Natural killer cell (primary cell): ENCODE measurements at regions not wholly inside any gene's neighbourhood (a gene's known extent, or its start where the extent isn't known, plus 50 kb on each side); places are given as distances from the start of the nearest gene placed in this dataset.

ENCODE experiments used
- ATAC-seq, 3 donors: fragments of 150-1000 bp in 2 of 3; fragments of 200-7000 bp in 1 of 3; cut with Tn5 transposase; 1 replicate in 1 of 3; 2 replicates in 2 of 3; pipeline ENCODE4 v1.10.0; 2021; ENCODE audit warnings: mild to moderate bottlenecking in 2 of 3, moderate library complexity in 2 of 3
- DNase-seq, 2 donors: peaks; one replicate each; pipeline versions ENCODE4 v3.0.0 to v3.0.0-alpha.2; 2013 to 2021; ENCODE audit warnings: mixed read lengths in 1 of 2
- H3K27ac ChIP-seq: one replicate; pipeline ENCODE4 v1.5.1; 2013; ENCODE audit warnings: mild to moderate bottlenecking, low read length
- H3K27me3 ChIP-seq: one replicate; pipeline ENCODE4 v1.6.1; 2013; ENCODE audit warnings: low read length; ENCODE audit not compliant: control insufficient read depth, insufficient read depth
- H3K36me3 ChIP-seq: one replicate; pipeline ENCODE4 v1.6.1; 2013; ENCODE audit warnings: low read length; ENCODE audit not compliant: control insufficient read depth, insufficient read depth
- H3K4me1 ChIP-seq: one replicate; pipeline ENCODE4 v1.6.1; 2013; ENCODE audit warnings: low read length; ENCODE audit not compliant: control insufficient read depth, insufficient read depth
- H3K4me3 ChIP-seq: one replicate; pipeline ENCODE4 v1.5.1; 2013; ENCODE audit warnings: low read length
- H3K9me3 ChIP-seq: one replicate; pipeline ENCODE4 v1.6.1; 2013; ENCODE audit warnings: low read length; ENCODE audit not compliant: control insufficient read depth, insufficient read depth
- H3K27ac Mint-ChIP-seq, 2 donors: one replicate each; pipeline ENCODE4 v1.8.0; 2022; ENCODE audit warnings: mild to moderate bottlenecking in 2 of 2, mixed read lengths in 2 of 2, moderate library complexity in 1 of 2
- H3K27me3 Mint-ChIP-seq, 2 donors: one replicate each; pipeline ENCODE4 v1.8.0; 2022; ENCODE audit warnings: low read depth in 2 of 2, mixed read lengths in 2 of 2
- H3K36me3 Mint-ChIP-seq: one replicate; pipeline ENCODE4 v1.8.0; 2022; ENCODE audit warnings: mixed read lengths
- H3K4me1 Mint-ChIP-seq, 2 donors: one replicate each; pipeline ENCODE4 v1.8.0; 2022; ENCODE audit warnings: mixed read lengths in 2 of 2
- H3K4me3 Mint-ChIP-seq: one replicate; pipeline ENCODE4 v1.8.0; 2022; ENCODE audit warnings: mild to moderate bottlenecking, moderate library complexity, mixed read lengths
- H3K9me3 Mint-ChIP-seq, 2 donors: one replicate each; pipeline ENCODE4 v1.8.0; 2022; ENCODE audit warnings: mixed read lengths in 2 of 2
- CTCF ChIP-seq: fragments of 200-600 bp; IDR thresholded peaks from one replicate; pipeline ENCODE4 v1.8.0; 2022; ENCODE audit warnings: antibody characterized with exemption
- WGBS: methylation state at CpG from one replicate; pipeline ENCODE4 v1.1.7; 2013; ENCODE audit warnings: missing lambda C conversion rate; ENCODE audit not compliant: insufficient coverage; 5-methylcytosine and 5-hydroxymethylcytosine counted together
- intact Hi-C: fragments of 100-400 bp; cut with micrococcal nuclease; formaldehyde crosslinking; loops from one replicate; pipeline ENCODE4 v1.14.2; 2022

GRCh38 chr5:44932922-44933585 is 124.3 kb downstream of the MRPS30 start:
- ATAC-seq (no peak), DNase-seq (no peak)
- H3K27ac ChIP-seq = no peak overlapping the region
- intact Hi-C loops = no loop called here
- no peaks in the 10 kb centered on the region for H3K36me3 ChIP-seq
- no peak for TF ChIP-seq CTCF
- H3K4me3 ChIP-seq = no peak overlapping the region
- Mint-ChIP-seq H3K9me3 (peaks cover 12 to 15% of the 10 kb centered on the region in 2 donors), H3K36me3 (no peaks in the 10 kb centered on the region), H3K4me3 (no peak overlapping the region), H3K27ac (no peak overlapping the region), H3K27me3 (no peaks in the 10 kb centered on the region), H3K4me1 (no peaks in the 10 kb centered on the region)
- no peaks in the 10 kb centered on the region for H3K9me3 ChIP-seq
- no peaks in the 10 kb centered on the region for H3K27me3 ChIP-seq
- H3K4me1 ChIP-seq = no peaks in the 10 kb centered on the region
- WGBS = 77% methylated on average over 1 of the region's 3 CpGs

DNA sequence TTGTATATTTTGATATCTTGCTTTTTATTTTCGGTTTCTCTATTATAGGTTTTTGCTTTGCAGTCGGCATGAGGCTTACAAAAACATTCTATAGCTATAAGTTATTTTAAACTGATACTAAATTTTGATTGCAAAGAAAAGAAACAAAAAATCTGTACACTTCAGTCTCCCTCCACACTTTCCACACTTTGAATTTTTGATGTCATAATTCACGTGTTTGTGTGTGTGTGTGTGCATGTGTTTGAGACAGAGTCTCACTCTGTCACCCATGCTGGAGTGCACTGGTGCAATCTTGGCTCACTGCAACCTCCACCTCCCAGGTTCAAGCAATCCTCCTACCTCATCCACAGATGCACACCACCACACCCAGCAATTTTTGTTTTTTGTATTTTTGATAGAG is 124.9 kb downstream of the MRPS30 start:
- no peaks in the 10 kb centered on the region for H3K9me3 ChIP-seq
- no peak for ATAC-seq
- intact Hi-C loops = no loop called here
- peaks cover 12 to 15% of the 10 kb centered on the region in 2 donors for H3K9me3 Mint-ChIP-seq
- H3K4me1 Mint-ChIP-seq = no peaks in the 10 kb centered on the region
- DNase-seq = no peak
- no peaks in the 10 kb centered on the region for H3K27me3 ChIP-seq
- H3K4me3 Mint-ChIP-seq = no peak overlapping the region
- no peak overlapping the region for H3K27ac Mint-ChIP-seq
- no peaks in the 10 kb centered on the region for H3K36me3 ChIP-seq
- no peak overlapping the region for H3K4me3 ChIP-seq
- no peaks in the 10 kb centered on the region for H3K36me3 Mint-ChIP-seq
- no peaks in the 10 kb centered on the region for H3K4me1 ChIP-seq
- H3K27me3 Mint-ChIP-seq = no peaks in the 10 kb centered on the region
- no peak overlapping the region for H3K27ac ChIP-seq
- TF ChIP-seq CTCF = no peak
- WGBS = no CpG with 5 or more reads among the region's 3 CpGs

DNA sequence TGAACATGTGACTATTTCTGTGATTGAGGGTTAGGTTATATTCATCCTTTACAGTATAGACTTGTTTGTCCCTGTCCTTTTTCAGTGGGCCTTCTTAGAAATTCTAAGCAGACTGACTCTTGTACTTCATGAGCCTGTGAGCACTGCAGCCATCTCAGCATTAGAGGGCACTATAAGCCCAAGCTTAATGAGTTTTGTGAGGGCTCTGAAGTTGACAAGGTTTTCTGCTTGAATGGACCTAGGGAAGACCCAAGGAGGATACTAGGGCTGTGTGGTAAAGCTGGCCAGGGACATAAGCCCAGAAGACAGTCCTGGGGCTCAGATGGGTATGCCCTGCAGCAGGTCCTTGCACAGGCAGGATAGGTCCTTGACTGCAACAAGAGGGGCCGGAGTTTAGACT is 126.5 kb downstream of the MRPS30 start:
- Histone ChIP-seq H3K27me3 (no peaks in the 10 kb centered on the region), H3K9me3 (no peaks in the 10 kb centered on the region), H3K27ac (no peak overlapping the region), H3K36me3 (no peaks in the 10 kb centered on the region), H3K4me3 (no peak overlapping the region), H3K4me1 (no peaks in the 10 kb centered on the region)
- no peak for TF ChIP-seq CTCF
- no peak overlapping the region for H3K27ac Mint-ChIP-seq
- no peaks in the 10 kb centered on the region for H3K4me1 Mint-ChIP-seq
- intact Hi-C loops = no loop called here
- no peak for ATAC-seq
- no peak overlapping the region for H3K4me3 Mint-ChIP-seq
- WGBS = 100% methylated on average over 1 of the region's 1 CpG
- peaks cover 12 to 15% of the 10 kb centered on the region in 2 donors for H3K9me3 Mint-ChIP-seq
- DNase-seq = no peak
- H3K27me3 Mint-ChIP-seq = no peaks in the 10 kb centered on the region
- H3K36me3 Mint-ChIP-seq = no peaks in the 10 kb centered on the region

DNA sequence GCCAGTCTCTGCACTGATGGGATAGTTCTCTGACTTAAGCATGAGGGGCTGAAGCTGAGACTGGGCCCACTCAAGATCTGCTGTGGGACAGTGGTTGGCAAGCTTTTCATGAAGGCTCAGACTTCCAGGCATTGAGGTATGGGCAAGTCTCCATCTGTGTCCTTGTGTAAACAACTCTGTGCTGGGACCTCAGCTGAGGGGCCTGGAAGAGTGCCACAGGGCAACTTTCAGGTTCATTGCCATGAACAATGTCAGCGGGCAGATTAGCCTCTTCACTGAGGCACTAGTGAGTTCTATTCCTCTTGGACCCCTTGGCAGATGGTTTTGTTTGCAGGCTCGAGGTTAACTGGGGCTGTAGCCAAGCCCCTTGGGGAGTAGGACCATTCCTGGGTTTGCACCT is 127.1 kb downstream of the MRPS30 start:
- Mint-ChIP-seq H3K36me3 (no peaks in the 10 kb centered on the region), H3K4me3 (no peak overlapping the region), H3K27me3 (no peaks in the 10 kb centered on the region), H3K9me3 (peaks cover 12% of the 10 kb centered on the region in 2 donors), H3K27ac (no peak overlapping the region), H3K4me1 (no peaks in the 10 kb centered on the region)
- WGBS = 62% methylated on average over 2 of the region's 2 CpGs
- Histone ChIP-seq H3K36me3 (no peaks in the 10 kb centered on the region), H3K27me3 (no peaks in the 10 kb centered on the region), H3K4me1 (no peaks in the 10 kb centered on the region), H3K4me3 (no peak overlapping the region), H3K9me3 (no peaks in the 10 kb centered on the region), H3K27ac (no peak overlapping the region)
- TF ChIP-seq CTCF = no peak
- DNase-seq (no peak), ATAC-seq (no peak)
- intact Hi-C loops = no loop called here
